H9 (cell line): ENCODE measurements at regions not wholly inside any gene's neighbourhood (a gene's known extent, or its start where the extent isn't known, plus 50 kb on each side); places are given as distances from the start of the nearest gene placed in this dataset.

Experiments
- DNase-seq: peaks from one replicate; pipeline ENCODE4 v3.0.0-alpha.2; 2017
- H2AFZ ChIP-seq: one replicate; pipeline ENCODE4 v1.6.1; 2013; ENCODE audit warnings: mild to moderate bottlenecking, low read length, control low read depth, moderate library complexity
- H2AK5ac ChIP-seq: 2 replicates; pipeline ENCODE4 v1.6.1; 2013; ENCODE audit warnings: low read length, control low read depth, mixed read lengths; ENCODE audit not compliant: insufficient read length
- H2BK120ac ChIP-seq: one replicate; pipeline ENCODE4 v1.6.1; 2013; ENCODE audit warnings: low read depth, mild to moderate bottlenecking, low read length, control low read depth, inconsistent platforms; ENCODE audit not compliant: poor library complexity, severe bottlenecking
- H2BK12ac ChIP-seq: 2 replicates; pipeline ENCODE4 v1.6.1; 2013; ENCODE audit warnings: low read length, control low read depth, mixed read lengths, low read depth; ENCODE audit not compliant: insufficient read length
- H2BK15ac ChIP-seq: 2 replicates; pipeline ENCODE4 v1.6.1; 2013; ENCODE audit warnings: low read depth, low read length, control low read depth
- H2BK20ac ChIP-seq: one replicate; pipeline ENCODE4 v1.6.1; 2013; ENCODE audit warnings: low read depth, mild to moderate bottlenecking, low read length, control low read depth, inconsistent platforms; ENCODE audit not compliant: poor library complexity, severe bottlenecking
- H2BK5ac ChIP-seq: 2 replicates; pipeline ENCODE4 v1.6.1; 2013; ENCODE audit warnings: low read length, control low read depth, mixed read lengths; ENCODE audit not compliant: insufficient read length
- H3K14ac ChIP-seq: 2 replicates; pipeline ENCODE4 v1.6.1; 2013; ENCODE audit warnings: low read length, control low read depth; ENCODE audit not compliant: insufficient read depth
- H3K18ac ChIP-seq: 2 replicates; pipeline ENCODE4 v1.6.1; 2013; ENCODE audit warnings: low read depth, mild to moderate bottlenecking, mixed read lengths, low read length, control low read depth; ENCODE audit not compliant: insufficient read length
- H3K23ac ChIP-seq: 2 replicates; pipeline ENCODE4 v1.6.1; 2013; ENCODE audit warnings: low read length, control low read depth, mixed read lengths, low read depth; ENCODE audit not compliant: insufficient read length
- H3K23me2 ChIP-seq: 2 replicates; pipeline ENCODE4 v1.6.1; 2013; ENCODE audit warnings: low read depth, mild to moderate bottlenecking, mixed read lengths, low read length, control low read depth; ENCODE audit not compliant: insufficient read length, poor library complexity, severe bottlenecking
- H3K27ac ChIP-seq: 2 replicates; pipeline ENCODE4 v1.5.1; 2013; ENCODE audit warnings: low read length, control low read depth, mixed read lengths, low read depth; ENCODE audit not compliant: insufficient read length
- H3K27me3 ChIP-seq: 2 replicates; pipeline ENCODE4 v1.6.1; 2013; ENCODE audit warnings: low read length, control low read depth, inconsistent platforms; ENCODE audit not compliant: insufficient read depth
- H3K4ac ChIP-seq: 2 replicates; pipeline ENCODE4 v1.6.1; 2013; ENCODE audit warnings: low read depth, mild to moderate bottlenecking, control low read depth, inconsistent platforms, low read length, moderate library complexity
- H3K4me1 ChIP-seq: 2 replicates; pipeline ENCODE4 v1.6.1; 2013; ENCODE audit warnings: low read length, control low read depth, inconsistent platforms; ENCODE audit not compliant: insufficient read depth
- H3K4me2 ChIP-seq: 2 replicates; pipeline ENCODE4 v1.6.1; 2013; ENCODE audit warnings: low read length, control low read depth, mixed read lengths; ENCODE audit not compliant: insufficient read length, insufficient read depth
- H3K56ac ChIP-seq: 2 replicates; pipeline ENCODE4 v1.6.1; 2013; ENCODE audit warnings: low read depth, mild to moderate bottlenecking, mixed read lengths, low read length, control low read depth; ENCODE audit not compliant: insufficient read length
- H3K79me1 ChIP-seq: 2 replicates; pipeline ENCODE4 v1.6.1; 2013; ENCODE audit warnings: low read depth, mild to moderate bottlenecking, moderate library complexity, low read length, control low read depth, inconsistent platforms; ENCODE audit not compliant: insufficient read depth, poor library complexity, severe bottlenecking
- H3K79me2 ChIP-seq: 2 replicates; pipeline ENCODE4 v1.6.1; 2013; ENCODE audit warnings: low read length, control low read depth, inconsistent platforms; ENCODE audit not compliant: insufficient read depth
- H3K9ac ChIP-seq: 2 replicates; pipeline ENCODE4 v1.6.1; 2013; ENCODE audit warnings: low read length, control low read depth, mixed read lengths; ENCODE audit not compliant: insufficient read length; ENCODE audit errors: extremely low read depth
- H3K9me3 ChIP-seq: one replicate; pipeline ENCODE4 v1.6.1; 2013; ENCODE audit warnings: low read depth, low read length, inconsistent platforms; ENCODE audit not compliant: control insufficient read depth
- H3T11ph ChIP-seq: one replicate; pipeline ENCODE4 v1.6.1; 2013; ENCODE audit warnings: mild to moderate bottlenecking, low read length, control low read depth, inconsistent platforms
- H4K20me1 ChIP-seq: one replicate; pipeline ENCODE4 v1.6.1; 2013; ENCODE audit not compliant: control insufficient read depth, insufficient read length, insufficient read depth
- H4K5ac ChIP-seq: 2 replicates; pipeline ENCODE4 v1.6.1; 2013; ENCODE audit warnings: low read depth, mild to moderate bottlenecking, mixed read lengths, low read length, control low read depth; ENCODE audit not compliant: insufficient read length
- H4K8ac ChIP-seq: replicated peaks from 2 replicates; pipeline ENCODE4 v1.6.1; 2013; ENCODE audit warnings: low read length, control low read depth, mixed read lengths, low read depth; ENCODE audit not compliant: insufficient read length
- H4K91ac ChIP-seq: 2 replicates; pipeline ENCODE4 v1.6.1; 2013; ENCODE audit warnings: low read depth, mild to moderate bottlenecking, moderate library complexity, mixed read lengths, low read length, control low read depth; ENCODE audit not compliant: insufficient read length
- H3K27ac Mint-ChIP-seq, 3 experiments: 2 replicates in 2 of 3; 3 replicates in 1 of 3; pipeline ENCODE4 v1.8.0; 2020 to 2021; ENCODE audit warnings: mixed read lengths in 3 of 3, mild to moderate bottlenecking in 1 of 3, moderate library complexity in 1 of 3
- H3K27me3 Mint-ChIP-seq: 2 replicates; pipeline ENCODE4 v1.8.0; 2021; ENCODE audit warnings: low read depth, mild to moderate bottlenecking, moderate library complexity, mixed read lengths
- H3K36me3 Mint-ChIP-seq, 3 experiments: 2 replicates in 2 of 3; 3 replicates in 1 of 3; pipeline ENCODE4 v1.8.0; 2020 to 2021; ENCODE audit warnings: low read depth in 3 of 3, mixed read lengths in 3 of 3; ENCODE audit not compliant: insufficient read depth in 1 of 3
- H3K4me1 Mint-ChIP-seq, 2 experiments: 2 replicates each; pipeline ENCODE4 v1.8.0; 2020; ENCODE audit warnings: mixed read lengths in 2 of 2
- H3K4me3 Mint-ChIP-seq, 2 experiments: 2 replicates in 1 of 2; 3 replicates in 1 of 2; pipeline ENCODE4 v1.8.0; 2020 to 2021; ENCODE audit warnings: mild to moderate bottlenecking in 2 of 2, mixed read lengths in 2 of 2, moderate library complexity in 1 of 2
- H3K9me3 Mint-ChIP-seq, 2 experiments: 2 replicates in 1 of 2; 3 replicates in 1 of 2; pipeline ENCODE4 v1.8.0; 2020; ENCODE audit warnings: mild to moderate bottlenecking in 2 of 2, mixed read lengths in 2 of 2, moderate library complexity in 1 of 2
- WGBS: extraction: QIAGEN DNeasy Blood & Tissue Kit; methylation state at CpG from one replicate; pipeline ENCODE4 v1.1.7; 2013; ENCODE audit warnings: missing lambda C conversion rate, low lambda C conversion rate, mixed read lengths; ENCODE audit not compliant: insufficient read length; ENCODE audit errors: extremely low coverage; 5-methylcytosine and 5-hydroxymethylcytosine counted together
- TF ChIP-seq, protein P1 (sequence below): fragments of 200-600 bp; sonication (generic); conservative IDR thresholded peaks from 3 replicates; pipeline ENCODE4 v1.8.0; 2021; ENCODE audit warnings: antibody characterized with exemption, mild to moderate bottlenecking

DNA sequence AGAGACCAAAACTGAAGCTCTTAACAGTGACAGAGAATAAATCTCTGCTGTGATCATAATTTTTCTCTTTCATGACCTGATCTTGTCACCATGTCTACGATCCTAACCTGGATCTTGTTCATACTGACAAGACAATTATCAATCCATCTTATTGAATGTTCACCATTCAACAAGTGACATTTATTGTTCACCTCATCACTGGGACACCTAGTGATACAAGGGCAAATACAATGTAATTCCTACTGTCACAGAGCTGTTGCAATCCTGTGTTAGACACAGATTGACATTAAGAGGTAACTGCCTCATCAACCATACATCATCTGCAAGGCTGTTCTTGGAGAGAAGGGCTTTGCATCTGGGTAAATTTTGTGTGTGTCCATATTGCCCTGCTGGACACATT, 942.4 kb upstream of the PRR20A start:
- H2BK5ac ChIP-seq, result no peak overlapping the region
- no peaks in the 10 kb centered on the region for H3K23me2 ChIP-seq
- TF ChIP-seq, protein P1, sequence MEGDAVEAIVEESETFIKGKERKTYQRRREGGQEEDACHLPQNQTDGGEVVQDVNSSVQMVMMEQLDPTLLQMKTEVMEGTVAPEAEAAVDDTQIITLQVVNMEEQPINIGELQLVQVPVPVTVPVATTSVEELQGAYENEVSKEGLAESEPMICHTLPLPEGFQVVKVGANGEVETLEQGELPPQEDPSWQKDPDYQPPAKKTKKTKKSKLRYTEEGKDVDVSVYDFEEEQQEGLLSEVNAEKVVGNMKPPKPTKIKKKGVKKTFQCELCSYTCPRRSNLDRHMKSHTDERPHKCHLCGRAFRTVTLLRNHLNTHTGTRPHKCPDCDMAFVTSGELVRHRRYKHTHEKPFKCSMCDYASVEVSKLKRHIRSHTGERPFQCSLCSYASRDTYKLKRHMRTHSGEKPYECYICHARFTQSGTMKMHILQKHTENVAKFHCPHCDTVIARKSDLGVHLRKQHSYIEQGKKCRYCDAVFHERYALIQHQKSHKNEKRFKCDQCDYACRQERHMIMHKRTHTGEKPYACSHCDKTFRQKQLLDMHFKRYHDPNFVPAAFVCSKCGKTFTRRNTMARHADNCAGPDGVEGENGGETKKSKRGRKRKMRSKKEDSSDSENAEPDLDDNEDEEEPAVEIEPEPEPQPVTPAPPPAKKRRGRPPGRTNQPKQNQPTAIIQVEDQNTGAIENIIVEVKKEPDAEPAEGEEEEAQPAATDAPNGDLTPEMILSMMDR, result no peak
- H3K4ac ChIP-seq, result no peak overlapping the region
- no peak overlapping the region for H2BK15ac ChIP-seq
- no CpG with 5 or more reads among the region's 1 CpG for WGBS
- Mint-ChIP-seq H3K36me3 (no peaks in the 10 kb centered on the region; a peak in 1 of 7 replicates), H3K27me3 (no peaks in the 10 kb centered on the region), H3K4me3 (no peak overlapping the region), H3K9me3 (no peaks in the 10 kb centered on the region), H3K4me1 (peaks cover 15 to 16% of the 10 kb centered on the region in 2 experiments), H3K27ac (no peak overlapping the region)
- H3K9ac ChIP-seq, result no peak overlapping the region
- H2AFZ ChIP-seq, result no peak overlapping the region
- H4K5ac ChIP-seq, result no peak overlapping the region
- no peaks in the 10 kb centered on the region for H4K20me1 ChIP-seq
- DNase-seq, result no peak
- H3K14ac ChIP-seq, result no peak overlapping the region
- no peaks in the 10 kb centered on the region for H3K9me3 ChIP-seq
- no peak overlapping the region for H2AK5ac ChIP-seq
- H3K79me2 ChIP-seq, result no peaks in the 10 kb centered on the region
- no peak overlapping the region for H4K91ac ChIP-seq
- H2BK12ac ChIP-seq, result no peak overlapping the region
- H3K27ac ChIP-seq, result no peak overlapping the region
- H3K27me3 ChIP-seq, result no peaks in the 10 kb centered on the region
- no peak overlapping the region for H3K18ac ChIP-seq
- H3K23ac ChIP-seq, result no peak overlapping the region
- no peak overlapping the region for H3K56ac ChIP-seq
- no peak overlapping the region for H2BK20ac ChIP-seq
- H3K4me2 ChIP-seq, result no peak overlapping the region
- 0 out of 2 replicates have a peak, but pooled peaks cover 4% of the 10 kb centered on the region for H3K4me1 ChIP-seq
- no peak overlapping the region for H3T11ph ChIP-seq
- H2BK120ac ChIP-seq, result no peak overlapping the region
- no peak overlapping the region for H4K8ac ChIP-seq
- H3K79me1 ChIP-seq, result no peaks in the 10 kb centered on the region
